GM19455 (cell line): ENCODE measurements at regions not wholly inside any gene's neighbourhood (a gene's known extent, or its start where the extent isn't known, plus 50 kb on each side); places are given as distances from the start of the nearest gene placed in this dataset.

Experiments
- ATAC-seq: cut with Tn5 transposase; IDR thresholded peaks from one replicate; pipeline ENCODE4 v1.9.1; 2021; ENCODE audit not compliant: unreplicated experiment

DNA sequence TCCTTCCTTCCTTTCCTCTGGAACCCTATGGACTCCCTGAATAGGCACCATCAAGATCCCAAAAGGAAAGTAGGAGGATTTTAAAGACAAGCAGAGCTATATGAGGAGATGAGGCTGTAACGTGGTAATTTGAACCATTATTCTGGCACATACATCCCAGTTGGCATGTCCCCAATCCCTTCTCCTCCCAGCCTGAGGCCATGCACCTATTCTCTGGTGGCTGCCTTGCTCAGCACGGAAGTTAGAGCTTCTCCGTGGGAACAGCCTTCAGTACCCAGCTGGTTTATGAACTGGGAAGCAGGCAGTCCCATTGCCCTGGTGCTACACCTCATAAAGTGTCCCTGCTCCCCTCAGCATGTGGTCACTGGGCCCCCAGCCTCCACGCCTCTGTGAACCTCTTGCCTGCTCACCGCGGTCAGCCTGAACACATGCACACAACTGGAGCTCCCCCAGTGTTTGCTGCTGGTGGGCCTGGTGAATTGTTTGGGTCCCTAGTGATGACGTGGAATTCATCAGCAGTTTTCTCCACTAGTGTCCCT, 139.9 kb upstream of the PLET1 start:
- ATAC-seq, result no peak

DNA sequence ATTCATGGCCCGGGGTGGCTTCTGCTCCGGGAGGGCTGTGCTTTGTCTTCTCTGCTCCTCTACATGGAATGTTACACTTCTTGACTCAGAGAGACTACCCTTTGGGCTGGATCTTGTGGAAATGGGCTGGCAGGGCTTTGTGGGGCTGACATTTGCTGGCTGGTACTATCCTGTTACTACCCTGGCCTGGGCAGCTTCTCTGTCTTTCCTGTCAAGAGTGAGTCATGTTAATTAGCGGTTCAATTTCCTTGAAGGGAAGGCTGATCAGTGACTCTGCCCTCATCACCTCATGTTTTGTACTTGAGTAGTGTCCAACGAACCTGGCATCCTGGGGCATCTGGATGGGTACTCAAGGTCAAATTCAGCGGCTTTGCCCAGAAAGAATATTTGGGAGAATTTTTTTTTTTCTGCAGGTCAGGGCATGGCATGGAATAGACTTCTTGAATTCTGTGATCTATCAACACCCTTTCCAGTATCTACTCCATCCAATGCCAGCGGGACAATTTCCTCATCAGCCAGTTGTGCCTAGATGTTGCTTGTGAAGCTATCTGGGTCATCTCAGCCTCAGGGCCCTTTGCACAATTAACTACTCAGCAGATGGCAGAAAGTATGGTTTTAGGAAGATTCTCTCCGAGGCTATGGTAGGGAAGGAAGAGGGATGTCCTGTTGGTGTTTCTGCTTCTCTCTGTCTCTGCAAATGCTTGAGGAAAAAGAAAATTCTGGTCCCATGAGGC, 140.5 kb upstream of the PLET1 start:
- no peak for ATAC-seq

DNA sequence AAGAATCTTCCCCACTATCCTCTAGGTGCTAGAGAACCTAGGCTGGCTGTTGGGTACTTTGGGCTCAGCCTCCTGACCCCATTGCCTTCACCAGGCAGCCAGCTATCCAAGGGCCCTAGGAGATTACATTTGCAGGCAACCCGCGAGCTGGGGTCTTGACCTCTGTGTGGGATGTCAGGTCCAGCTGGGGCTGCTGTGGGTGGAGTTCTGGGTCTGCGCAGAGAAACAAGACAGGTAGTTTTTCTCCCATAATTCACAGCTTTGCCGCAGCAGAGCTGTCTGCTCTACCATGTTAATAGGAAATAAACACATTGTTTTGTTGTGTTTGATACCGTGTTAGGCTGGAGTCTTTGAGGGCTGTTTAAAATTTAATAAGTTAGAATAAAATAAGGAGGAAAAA, 142.8 kb upstream of the PLET1 start:
- ATAC-seq, result no peak

DNA sequence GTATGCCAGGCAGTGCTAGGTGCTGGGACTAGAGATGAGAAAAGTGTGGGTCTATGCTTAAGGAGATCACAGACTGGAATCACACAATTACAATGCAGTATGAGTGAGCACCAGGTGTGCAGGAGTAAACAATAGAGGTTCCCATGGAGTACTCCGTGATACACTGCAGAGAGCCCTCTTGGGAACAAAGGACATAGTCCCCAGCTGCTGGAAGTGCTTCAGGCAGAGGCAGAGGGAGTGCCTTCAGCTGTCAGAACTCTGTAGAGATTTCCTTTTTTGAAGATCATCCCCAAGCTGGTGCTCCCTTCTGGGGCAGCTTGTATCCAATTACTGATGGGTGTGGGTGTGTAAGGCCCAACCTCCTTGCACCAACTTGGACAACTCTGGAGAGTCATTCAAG, 143.5 kb upstream of the PLET1 start:
- ATAC-seq, result no peak

DNA sequence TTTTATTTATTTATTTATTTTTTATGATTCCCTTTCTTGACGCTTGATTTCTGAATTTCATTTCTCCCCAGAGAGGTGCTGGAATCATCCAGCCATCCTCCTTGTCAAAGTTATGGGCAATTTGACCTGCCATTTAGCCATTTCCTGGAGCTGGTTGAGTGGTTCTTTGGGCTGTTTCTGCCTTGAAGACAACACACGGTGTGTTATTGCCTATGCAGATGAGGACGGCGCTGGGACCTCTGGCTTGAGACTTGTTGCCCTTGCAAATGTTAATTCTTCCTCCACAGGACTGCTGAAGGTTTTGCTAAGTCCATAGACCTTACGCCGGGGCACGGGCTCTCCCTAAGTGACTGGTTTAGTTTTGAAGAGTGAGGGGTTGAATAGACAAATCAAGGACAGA, 147.9 kb upstream of the PLET1 start:
- ATAC-seq, result no peak

DNA sequence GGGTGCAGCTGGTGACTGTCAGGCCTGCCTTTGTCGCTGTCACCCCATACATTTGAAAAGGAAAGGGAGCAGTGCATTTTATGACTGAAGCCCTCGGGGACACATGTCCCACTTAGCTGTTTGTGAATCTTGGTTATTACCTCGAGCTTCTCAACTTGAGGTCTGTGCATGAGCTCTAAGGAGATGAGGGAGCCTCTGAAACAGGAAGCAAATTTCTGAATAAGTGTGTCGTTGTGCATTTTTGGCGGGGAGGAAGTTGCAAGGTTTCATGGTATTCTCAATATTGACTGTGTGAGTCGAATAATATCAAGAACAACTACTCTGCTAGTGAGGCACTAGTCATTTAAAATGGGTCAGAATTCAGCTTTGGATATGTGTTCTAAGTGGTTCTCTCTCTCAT, 149.7 kb upstream of the PLET1 start:
- no peak for ATAC-seq

DNA sequence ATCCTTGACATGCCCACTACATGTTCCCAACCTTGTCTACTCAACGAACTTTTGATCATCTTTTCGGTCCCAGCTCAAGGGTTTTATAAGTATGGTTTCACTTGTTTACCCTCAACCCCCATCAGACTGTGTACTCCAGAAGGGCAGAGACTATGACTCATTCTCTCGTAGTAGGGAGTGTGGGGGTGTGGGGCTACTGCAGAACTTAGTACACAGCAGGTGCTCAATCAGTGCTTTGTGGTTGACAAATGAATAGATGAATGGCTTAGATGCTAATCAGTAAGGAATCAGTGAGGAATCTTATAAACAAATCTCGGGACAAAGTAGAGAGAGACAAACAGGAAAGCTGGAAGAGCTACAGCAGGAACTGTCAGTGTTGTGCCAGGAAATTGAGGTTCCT, 151.7 kb upstream of the PLET1 start:
- no peak for ATAC-seq

DNA sequence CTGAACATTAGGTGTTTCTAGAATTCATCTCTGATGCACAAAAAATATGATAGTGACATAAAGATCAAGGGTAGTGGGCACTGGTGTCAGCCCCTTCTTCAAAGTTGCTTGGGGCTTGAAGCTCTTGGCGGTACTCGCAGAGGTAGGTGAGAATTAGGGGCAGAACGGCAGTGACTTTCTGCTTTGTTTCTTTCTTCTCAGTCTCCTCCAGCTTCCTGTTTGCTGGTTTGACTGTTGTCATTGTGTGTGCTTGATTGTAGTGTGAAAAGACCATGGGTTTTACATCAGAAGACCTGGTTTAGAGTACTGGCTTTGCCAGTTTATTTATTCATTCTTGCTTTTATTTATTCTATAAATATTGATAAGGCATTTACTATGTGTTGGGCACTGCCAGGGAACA, 156.7 kb upstream of the PLET1 start:
- ATAC-seq, result no peak

DNA sequence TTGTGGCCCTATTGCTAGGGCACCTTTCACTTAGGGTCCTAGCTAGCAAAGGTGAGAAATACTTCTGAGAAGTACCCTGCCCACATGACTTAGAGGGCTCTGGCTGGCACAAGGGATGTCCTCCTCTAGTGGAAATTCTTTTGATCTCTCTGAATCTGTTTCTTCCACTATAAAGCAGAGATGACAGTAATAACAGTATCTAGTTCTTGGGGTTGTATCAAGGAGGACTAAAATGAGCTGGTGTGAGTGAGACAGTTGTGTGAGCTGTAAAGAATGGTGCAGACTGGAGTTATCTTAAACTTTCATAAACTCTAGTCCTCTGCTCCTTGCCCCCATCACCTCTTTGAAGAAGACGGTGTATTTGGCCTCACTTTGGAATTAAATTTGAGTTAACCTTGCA, 157.8 kb upstream of the PLET1 start:
- ATAC-seq, result no peak

DNA sequence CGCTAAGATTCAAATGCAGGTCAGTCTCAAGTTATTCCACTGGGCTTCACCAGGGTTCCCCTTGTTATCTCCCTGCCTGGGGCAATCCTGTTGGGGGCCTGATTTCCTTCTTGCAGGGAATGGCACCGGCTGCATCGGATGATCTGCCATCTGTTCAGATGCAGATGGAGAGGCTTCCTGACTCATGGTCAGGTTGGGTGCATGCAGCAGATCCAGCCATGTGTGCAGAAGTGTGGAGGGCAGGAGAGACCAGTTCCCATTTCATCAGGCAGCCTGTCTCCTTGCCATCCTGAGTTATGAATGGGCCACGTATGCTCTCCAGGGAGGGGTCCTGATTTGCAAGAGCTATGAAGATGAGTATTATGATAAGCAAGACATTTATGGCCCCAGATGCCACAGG, 161.2 kb upstream of the PLET1 start:
- no peak for ATAC-seq

DNA sequence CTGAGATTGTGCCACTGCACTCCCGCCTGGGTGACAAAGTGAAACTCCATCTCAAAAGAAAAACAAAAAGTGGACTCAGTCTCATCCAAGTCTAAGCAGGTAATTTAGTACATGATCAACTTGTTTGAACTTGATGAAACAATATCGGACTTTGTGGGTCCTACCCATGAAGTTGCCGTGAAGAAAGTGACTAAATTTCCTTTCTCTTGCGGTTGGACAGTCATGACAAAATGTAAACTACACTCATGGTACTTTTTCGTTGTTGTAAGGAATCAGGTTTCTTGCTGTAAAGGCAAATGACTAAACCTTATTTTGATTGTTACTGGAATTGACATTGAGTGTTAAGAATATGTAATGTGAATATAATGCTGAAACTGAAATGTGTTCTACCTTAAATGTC, 164.5 kb upstream of the PLET1 start:
- ATAC-seq, result no peak

DNA sequence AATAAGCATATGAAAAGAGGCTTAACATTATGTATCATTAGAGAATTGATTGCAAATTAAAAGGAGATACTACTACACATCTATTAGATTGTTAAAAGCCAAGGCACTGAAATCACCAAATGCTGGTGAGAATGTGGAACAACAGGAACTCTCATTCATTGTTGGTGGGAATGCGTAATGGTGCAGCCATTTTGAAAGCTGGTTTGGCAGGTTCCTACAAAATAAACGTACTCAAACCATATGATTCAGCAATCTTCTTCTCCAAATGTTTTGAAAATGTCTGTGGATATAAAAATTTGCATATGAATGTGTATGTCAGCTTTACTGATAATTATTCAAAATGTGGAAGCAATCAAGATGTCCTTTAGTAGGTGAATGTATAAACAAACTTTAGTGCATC, 176.4 kb upstream of the PLET1 start:
- no peak for ATAC-seq

DNA sequence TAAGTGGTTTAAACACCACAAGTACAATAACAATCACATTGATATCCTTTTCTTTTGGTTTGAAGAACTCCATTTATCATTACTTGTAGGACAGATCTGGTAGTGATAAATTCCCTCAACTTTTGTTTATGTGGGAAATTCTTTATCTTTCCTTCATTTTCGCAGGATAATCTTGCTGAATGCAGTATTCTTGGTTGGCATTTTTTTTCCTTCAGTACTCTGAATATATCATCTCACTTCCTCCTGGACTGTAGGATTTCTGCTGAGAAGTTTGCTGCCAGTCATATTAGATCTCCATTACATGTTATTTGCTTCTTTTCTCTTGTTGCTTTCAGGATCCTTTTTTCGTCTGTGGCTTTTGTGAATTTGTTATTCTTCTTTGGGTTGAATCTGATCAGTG, 179.0 kb upstream of the PLET1 start:
- ATAC-seq, result no peak

DNA sequence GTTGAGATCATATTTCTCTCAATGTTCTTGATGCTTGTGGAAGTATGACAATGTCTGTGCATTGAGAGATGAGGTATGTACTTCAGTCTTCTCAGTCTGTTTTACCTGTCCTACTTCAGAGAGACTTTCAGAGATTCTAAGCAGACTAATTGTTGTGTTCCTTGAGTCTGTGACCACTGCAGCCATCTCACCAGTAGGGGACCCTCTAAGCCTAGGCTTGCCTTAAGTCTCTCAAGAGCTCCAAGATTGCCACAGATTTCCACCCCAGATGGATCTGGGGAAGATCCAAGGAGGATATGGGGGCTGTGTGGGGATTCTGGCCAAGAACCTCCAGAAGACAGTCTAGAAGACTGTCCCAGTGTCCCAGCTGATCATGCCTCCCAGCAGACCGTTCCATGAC, 179.9 kb upstream of the PLET1 start:
- ATAC-seq, result no peak

DNA sequence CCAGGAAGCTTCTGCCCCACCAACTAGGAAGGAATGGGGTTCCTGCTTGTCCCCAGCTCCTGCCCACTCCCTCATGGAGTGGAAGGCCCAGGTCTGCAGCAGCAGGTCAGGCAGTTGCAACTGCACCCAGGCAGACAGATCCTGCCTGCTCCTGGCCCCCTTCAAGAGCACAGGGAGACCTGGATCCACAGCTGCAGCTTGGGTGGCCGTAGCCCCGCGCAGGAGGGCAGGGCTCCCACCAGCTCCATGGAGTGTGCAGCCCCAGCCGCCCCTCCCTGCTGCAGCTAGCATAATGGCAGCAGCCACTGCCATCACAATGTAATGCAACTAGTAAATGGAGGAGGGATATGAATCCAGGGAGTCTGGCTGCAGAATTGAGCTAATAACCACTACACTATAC, 187.5 kb upstream of the PLET1 start:
- ATAC-seq, result no peak

DNA sequence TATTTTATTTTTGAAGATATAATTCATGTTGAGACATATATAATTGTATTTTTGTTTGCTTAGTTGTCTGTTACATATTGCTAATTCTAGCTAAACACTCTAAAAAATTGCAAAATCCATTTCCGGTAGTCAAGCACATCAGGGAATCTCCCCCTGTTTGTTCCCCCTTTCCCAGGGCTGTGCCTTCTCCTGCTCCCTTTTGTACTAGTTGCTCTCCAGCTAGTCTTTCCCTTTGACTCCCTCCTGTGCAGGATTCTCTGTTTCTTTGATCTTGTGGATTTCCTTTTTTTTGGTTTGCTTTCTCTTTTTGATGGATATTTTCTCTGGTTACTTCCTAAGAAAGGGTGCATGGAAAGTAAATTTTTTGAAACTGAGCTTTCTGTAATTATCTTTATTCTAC, 188.1 kb upstream of the PLET1 start:
- ATAC-seq, result no peak

DNA sequence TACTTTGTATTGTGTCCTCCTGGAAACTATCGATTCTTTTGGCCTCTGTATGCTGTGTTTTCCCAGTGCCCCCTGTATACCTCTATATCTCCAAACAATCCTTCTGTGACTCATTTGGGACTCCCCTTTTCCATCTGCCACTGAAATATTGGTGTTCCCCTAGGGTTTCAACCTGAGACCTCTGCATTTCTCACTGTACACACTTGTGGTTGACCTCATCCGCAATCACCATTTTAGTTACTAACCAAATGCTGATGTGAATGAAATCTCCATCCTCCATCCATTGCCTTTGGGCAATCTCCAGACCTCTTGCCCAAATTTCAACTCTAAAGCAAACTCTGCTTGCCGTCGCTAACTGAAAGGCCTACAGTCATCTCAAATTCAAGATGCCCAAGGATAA, 190.6 kb upstream of the PLET1 start:
- no peak for ATAC-seq

DNA sequence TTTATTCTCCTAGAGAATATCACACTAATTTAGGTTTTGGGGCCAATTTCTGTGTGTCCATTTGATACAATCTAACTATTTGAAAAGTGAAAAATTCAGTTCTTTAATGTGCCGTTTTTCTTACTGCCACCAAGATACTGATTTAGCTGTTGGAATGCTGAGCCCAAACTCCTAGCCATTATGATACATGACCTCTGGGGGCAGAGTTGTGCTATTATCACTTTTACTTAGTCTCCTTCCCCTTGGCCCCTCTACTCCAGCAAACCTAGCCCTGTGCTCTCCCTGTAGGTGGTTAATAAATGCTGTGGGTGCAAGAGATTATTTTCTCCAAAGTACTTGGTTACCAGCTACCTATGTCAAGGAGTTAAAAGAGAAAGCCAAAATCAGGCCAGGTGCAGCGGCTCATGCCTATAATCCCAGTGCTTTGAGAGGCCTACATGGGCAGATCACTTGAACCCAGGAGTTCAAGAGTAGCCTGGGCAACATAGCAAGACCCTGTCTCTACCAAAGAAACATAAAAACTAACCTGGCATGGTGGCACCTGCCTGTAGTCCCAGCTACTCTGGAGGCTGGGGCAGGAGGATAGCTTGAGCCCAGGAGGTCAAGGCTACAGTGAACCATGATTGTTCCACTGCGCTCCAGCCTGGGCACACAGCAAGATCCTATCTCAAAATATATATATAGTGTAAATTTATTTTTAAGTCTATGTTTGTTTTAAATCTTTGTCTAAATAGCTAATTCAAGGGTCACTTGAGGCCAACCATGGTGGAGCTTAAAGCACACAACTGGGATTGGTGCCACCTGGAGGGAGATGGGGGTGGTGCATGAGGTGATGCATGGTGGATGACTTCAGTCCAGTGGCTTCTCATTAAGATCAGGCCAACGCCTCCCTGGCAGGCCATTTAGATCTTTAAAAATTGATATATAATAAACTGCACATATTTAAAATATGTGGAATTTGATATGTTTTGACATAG, 193.2 kb upstream of the PLET1 start:
- no peak for ATAC-seq

DNA sequence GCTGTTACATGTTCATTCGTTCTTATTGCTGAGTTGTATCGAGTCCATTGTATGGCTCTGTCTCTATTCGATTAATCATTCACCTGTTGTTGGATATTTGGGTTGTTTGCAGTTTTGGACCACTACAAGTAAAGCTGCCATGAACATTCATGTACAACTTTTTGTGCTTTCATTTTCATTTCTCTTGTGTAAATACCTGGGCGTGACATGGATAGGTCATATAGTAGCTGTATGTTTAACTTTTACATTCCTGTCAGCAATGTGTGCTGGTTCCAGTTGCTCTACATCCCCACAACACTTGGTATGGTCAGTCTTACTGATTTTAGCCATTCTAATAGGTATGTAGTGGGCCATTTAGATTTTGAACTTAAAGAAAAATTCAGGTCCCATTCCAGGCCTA, 194.2 kb upstream of the PLET1 start:
- no peak for ATAC-seq

DNA sequence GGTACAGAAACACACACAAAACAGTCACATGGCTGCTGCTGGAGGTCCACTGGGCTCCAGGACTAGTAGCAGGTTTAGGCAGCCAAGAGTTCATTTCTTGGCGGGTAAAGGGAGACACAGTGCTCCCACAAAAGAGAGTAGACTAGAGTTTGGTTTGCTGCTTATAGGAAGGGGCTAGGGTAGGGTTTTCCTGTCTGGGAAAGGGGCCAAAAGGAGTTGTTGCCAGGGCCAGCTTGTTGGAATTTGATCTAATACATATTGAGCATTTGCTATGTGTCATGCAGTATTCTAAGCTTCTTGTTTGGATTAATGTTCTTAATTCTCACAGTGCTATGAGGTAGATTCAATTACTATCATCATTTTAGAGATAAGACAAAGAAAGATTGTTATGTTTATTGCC, 195.1 kb upstream of the PLET1 start:
- ATAC-seq, result no peak

DNA sequence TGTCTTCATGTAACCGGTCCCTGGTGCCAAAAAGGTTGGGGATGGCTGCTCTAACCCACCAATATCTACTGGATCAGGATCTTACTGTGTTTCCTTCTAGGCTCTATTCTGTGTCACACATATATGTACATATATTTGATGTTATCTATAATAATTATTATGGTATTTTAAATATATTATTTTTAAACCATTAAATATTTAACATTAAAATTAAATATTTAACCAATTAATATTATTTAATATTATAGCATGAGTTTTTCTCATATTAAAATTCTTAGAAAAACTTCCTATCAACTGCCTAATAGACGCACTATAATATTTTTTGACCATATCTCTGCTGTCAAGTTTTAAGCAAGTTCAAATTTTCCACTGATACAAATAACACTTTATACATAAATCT, 196.9 kb upstream of the PLET1 start:
- ATAC-seq, result no peak

DNA sequence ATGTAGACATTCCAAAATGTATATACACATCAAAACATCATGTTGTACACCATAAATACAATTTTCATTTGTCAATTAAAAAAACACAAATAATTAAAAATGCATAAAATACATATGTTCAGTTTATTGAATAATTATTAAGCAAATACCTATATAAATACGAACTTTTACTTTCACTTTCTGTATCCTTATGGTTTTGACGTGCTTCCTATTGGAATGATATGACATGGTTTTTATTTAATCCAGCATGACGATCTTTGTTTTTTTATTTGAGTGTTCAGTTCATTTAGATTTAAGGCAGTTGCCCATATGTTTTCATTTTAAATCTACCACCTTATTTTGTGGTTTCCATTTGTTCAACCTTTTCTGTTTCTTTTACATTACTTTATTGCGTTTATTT, 198.3 kb upstream of the PLET1 start:
- no peak for ATAC-seq
